Lower leg skin (tissue), 4 donors: ENCODE measurements at regions not wholly inside any gene's neighbourhood (a gene's known extent, or its start where the extent isn't known, plus 50 kb on each side); places are given as distances from the start of the nearest gene placed in this dataset.
"Not testable (repeated sequence)": the region's sequence is repeated elsewhere in the genome, so short reads cannot be mapped to it uniquely, and the experiment has no call there.

Source experiments
- DNase-seq, 2 donors: peaks; one replicate each; pipeline ENCODE4 v3.0.0-alpha.2; 2019; ENCODE audit warnings: low spot score in 2 of 2
- H3K4me3 ChIP-seq: fragments of 200-600 bp; sonication (generic); 2 replicates; pipeline ENCODE4 v1.5.1; 2017; ENCODE audit warnings: mild to moderate bottlenecking, low read depth; ENCODE audit not compliant: poor library complexity, severe bottlenecking
- POLR2A ChIP-seq, 2 donors: fragments of 450-650 bp; IDR thresholded peaks; one replicate each; pipeline ENCODE4 v1.6.1; 2016 to 2017; ENCODE audit warnings: antibody characterized with exemption in 2 of 2, mild to moderate bottlenecking in 1 of 2, moderate library complexity in 1 of 2
- WGBS, 2 donors: methylation state at CpG; one replicate each; pipeline ENCODE4 v1.1.5; 2018; 5-methylcytosine and 5-hydroxymethylcytosine counted together
- intact Hi-C: fragments of 100-400 bp; cut with DNase I; formaldehyde crosslinking; loops from one replicate; pipeline ENCODE4 v1.15.0; 2023; ENCODE audit warnings: low total_unique reads
- TF ChIP-seq, protein P1 (sequence below), 3 donors: fragments of 450-650 bp; IDR thresholded peaks; one replicate each; pipeline ENCODE4 v1.5.1; 2016; ENCODE audit warnings: antibody characterized with exemption in 3 of 3, mild to moderate bottlenecking in 3 of 3, moderate library complexity in 2 of 3

DNA sequence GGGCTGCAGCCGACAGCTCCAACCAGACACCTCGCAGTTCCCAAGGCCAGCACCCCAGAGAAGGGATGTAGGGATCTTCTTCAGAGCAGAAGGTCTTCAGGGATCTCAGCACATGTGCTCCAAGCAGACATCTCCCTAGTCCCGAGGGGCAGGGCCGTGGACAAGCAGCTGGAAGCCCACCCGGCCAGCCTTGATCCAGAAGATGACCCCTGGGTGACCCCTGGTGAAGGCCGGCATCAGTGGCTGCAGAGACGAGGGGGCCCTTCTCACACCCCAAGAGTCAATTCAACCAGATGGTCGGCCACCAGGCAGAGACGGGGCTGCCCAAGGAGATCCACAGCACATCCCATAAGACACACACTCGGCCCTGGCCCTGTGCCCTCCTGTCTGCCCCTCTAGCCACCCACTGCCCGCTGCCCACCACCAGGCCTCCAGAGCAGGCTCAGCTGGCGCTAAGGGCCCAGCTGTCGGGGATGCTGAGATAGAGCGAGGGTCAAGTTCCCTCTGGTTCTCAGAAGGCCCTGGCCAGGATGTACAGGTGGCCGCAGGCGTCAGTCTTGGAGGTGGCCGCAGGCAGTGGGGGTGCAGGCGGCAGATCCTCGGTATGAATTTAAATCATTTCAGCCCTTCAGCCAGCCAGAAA lies 168.3 kb downstream of the BRD1 start:
- TF ChIP-seq, protein P1, sequence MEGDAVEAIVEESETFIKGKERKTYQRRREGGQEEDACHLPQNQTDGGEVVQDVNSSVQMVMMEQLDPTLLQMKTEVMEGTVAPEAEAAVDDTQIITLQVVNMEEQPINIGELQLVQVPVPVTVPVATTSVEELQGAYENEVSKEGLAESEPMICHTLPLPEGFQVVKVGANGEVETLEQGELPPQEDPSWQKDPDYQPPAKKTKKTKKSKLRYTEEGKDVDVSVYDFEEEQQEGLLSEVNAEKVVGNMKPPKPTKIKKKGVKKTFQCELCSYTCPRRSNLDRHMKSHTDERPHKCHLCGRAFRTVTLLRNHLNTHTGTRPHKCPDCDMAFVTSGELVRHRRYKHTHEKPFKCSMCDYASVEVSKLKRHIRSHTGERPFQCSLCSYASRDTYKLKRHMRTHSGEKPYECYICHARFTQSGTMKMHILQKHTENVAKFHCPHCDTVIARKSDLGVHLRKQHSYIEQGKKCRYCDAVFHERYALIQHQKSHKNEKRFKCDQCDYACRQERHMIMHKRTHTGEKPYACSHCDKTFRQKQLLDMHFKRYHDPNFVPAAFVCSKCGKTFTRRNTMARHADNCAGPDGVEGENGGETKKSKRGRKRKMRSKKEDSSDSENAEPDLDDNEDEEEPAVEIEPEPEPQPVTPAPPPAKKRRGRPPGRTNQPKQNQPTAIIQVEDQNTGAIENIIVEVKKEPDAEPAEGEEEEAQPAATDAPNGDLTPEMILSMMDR (IDR thresholded peaks at IDR 0.05), result no peak
- TF ChIP-seq POLR2A (IDR thresholded peaks at IDR 0.05), result no peak
- intact Hi-C loops, result no loop called here
- 43 to 63% methylated on average over 7 to 10 of the region's 19 CpGs for WGBS, 2 donors
- H3K4me3 ChIP-seq, result no peak overlapping the region
- peak in 1 of 2 donors; percentile 83 for DNase-seq

DNA sequence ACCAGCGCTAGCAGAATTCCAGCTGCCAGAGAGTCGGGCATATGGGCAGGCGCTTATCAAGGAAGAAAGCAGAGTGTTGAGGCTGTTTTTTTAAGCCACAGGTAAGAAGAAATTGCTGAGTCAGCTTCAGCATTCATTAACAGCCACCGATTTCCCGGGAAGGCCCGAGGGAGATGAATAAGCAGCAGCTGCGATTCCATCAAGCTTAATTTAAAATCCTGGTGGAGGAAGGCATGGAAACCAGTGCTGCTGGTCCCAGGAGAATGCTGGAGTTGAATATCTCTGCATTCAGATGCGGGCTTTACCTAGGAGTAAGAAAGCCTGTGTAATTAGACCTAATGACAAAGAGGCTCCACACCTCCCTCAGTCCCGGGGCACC lies 168.8 kb downstream of the BRD1 start:
- TF ChIP-seq, protein P1 (IDR thresholded peaks at IDR 0.05), result no peak
- no peak for TF ChIP-seq POLR2A (IDR thresholded peaks at IDR 0.05)
- intact Hi-C loops, result no loop called here

DNA sequence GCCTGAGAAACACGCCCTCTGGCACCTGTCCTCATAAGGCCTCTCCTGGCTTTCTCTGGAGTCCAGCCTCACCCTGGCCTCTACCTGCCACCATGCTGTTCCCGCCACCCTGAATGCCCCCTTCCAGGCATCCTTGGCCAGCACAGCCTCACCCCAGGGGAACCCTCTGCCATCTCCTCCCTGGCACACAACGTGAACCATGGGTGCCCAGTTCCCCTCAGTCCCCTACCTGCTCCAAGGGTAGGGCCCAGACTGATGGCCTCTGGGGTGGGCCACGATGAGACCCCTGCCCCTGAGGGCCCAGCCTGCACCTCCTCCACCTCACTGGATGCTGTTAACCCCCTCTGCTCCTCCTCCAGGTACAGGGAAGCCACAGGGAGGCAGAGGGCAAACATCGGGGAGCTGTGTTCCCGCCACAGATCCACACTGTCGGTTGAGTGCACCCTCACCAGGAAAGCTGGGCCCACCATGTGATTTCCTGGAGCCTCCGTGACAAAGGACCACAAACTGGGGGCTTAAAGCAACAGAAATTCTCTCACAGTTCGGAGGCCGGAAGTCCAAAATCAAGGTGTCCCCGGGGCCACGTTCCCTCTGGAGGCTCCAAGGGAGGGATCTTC lies 169.6 kb downstream of the BRD1 start:
- no peak for DNase-seq
- intact Hi-C loops, result no loop called here
- no peak for TF ChIP-seq POLR2A (IDR thresholded peaks at IDR 0.05)
- TF ChIP-seq, protein P1 (IDR thresholded peaks at IDR 0.05), result no peak
- no peak overlapping the region for H3K4me3 ChIP-seq
- WGBS, 2 donors, result 66 to 69% methylated on average over 10 to 12 of the region's 12 CpGs

More for the DNA sequence above, 168.8 kb downstream of the BRD1 start:
- 34 to 39% methylated on average over 9 of the region's 9 CpGs for WGBS, 2 donors
- H3K4me3 ChIP-seq, result no peak overlapping the region
- no peak for DNase-seq

DNA sequence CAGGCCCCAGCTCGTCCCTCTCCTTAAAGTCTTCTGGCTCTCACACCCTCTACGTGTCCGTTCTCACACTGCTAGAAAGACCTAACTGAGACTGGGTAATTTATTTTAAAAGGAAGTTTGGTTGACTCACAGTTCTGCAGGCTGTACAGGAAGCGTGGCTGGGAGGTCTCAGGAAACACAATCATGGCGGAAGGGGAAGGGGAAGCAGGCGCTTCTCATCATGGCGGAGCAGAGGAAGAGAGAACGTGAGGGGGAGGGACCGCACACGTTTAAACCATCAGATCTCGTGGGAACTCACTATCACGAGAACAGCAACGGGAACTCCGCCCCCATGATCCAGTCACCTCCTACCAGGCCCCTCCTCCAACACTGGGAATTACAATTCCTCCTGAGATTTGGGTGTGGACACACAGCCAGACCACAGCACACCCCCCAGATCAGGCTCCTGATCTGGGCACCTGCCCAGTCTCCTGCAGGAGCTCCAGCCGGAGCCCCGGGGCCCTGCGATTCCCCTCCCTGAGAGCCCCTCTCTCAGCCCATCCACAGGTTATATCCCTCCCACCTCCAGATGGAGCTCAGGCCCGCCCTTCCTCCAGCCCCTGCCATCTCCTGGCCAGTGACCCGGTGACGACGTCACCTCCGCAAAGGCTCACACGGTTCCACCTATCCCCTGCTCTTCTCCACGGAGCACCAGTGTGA lies 170.2 kb downstream of the BRD1 start:
- WGBS, 2 donors, result 63 to 71% methylated on average over 24 of the region's 24 CpGs
- intact Hi-C loops, result no loop called here
- no peak for TF ChIP-seq POLR2A (IDR thresholded peaks at IDR 0.05)
- TF ChIP-seq, protein P1 (IDR thresholded peaks at IDR 0.05), result no peak
- H3K4me3 ChIP-seq, result peak overlapping the region; percentile 16
- peak; percentile 57 to 93 for DNase-seq

DNA sequence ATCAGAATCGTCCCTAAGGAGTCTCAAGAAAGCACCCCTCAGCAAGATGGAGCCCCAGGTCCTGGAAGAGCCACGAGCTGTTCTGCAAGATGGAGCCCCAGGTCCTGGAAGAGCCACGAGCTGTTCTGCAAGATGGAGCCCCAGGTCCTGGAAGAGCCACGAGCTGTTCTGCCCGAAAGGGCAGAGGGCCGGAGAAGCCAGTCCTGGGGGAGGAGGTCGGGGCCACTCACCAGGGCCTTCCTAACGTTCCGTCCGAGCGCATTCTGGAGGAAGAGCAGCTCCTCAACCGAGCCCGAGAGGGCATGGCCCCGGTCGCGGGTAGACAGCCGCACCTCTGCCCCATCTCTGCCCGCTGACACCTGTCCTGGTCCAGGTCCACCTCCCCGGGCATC lies 170.8 kb downstream of the BRD1 start:
- intact Hi-C loops, DNase-seq: not testable (repeated sequence)
- WGBS, 2 donors, result 71 to 80% methylated on average over 13 to 19 of the region's 19 CpGs
- peak overlapping the region; percentile 16 for H3K4me3 ChIP-seq

DNA sequence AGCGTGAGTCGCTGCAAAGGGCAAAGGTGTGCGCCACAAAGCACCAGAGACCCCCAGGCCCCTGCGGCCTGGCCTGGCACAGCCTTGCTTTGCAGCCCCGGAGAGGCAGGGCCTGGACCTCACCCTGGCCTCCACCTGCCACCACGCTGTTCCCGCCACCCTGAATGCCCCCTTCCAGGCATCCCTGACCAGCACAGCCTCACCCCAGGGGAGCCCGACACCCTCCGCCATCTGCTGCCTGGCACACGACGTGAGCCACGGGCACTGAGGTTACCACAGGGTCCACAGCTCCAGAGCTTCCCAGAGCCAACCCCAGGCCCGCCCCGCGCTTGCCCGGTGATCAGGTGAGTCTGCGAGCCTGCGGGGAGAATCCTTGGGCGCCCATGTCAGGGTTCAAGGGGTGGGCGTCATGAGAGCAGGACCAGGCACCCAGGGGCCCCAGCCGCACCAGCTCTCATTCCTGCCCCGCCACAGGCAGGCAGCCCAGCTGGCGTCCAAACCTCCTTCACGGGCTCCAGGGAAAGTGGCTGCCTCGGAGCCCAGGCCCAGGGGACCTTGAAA lies 171.3 kb downstream of the BRD1 start:
- no peak for DNase-seq
- TF ChIP-seq POLR2A (IDR thresholded peaks at IDR 0.05), result no peak
- TF ChIP-seq, protein P1 (IDR thresholded peaks at IDR 0.05), result no peak
- intact Hi-C loops, result no loop called here
- H3K4me3 ChIP-seq, result peak overlapping the region; percentile 16
- WGBS, 2 donors, result 70 to 86% methylated on average over 25 of the region's 25 CpGs
